MM.1S (cell line): ENCODE measurements at regions not wholly inside any gene's neighbourhood (a gene's known extent, or its start where the extent isn't known, plus 50 kb on each side); places are given as distances from the start of the nearest gene placed in this dataset.

ENCODE experiments used
- EZH2 ChIP-seq: fragments of 300-600 bp; sonication (generic); optimal IDR thresholded peaks from 2 replicates; pipeline ENCODE3; 2017; ENCODE audit warnings: low read depth, mild to moderate bottlenecking, antibody characterized with exemption, low read length, mixed read lengths
- TF ChIP-seq, protein P1 (sequence below): fragments of 300-600 bp; sonication (generic); IDR thresholded peaks from 2 replicates; pipeline ENCODE4 v1.5.1; 2016; ENCODE audit warnings: antibody characterized with exemption, low read length, mixed read lengths

DNA sequence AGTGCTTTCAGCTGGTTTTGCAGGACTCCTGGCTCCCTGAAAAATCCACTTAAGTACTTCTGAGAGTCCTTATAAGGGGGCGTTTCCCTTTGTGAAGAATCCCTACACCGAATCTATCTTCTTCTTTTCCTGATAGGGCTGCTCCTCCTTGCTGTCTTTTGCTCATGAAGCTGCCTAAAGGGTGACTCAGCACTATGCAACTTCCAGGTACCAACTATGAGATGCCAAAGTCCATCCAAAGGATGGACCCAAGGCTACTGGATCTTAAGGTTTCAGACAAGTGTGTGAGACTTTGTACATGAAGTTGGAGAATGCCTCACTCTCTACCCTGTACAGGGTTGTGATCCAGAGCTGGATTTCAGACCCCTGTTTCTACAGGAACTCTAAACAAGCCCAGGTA lies 485.0 kb upstream of the FAT1 start:
- no peak for TF ChIP-seq EZH2
- TF ChIP-seq, protein P1, sequence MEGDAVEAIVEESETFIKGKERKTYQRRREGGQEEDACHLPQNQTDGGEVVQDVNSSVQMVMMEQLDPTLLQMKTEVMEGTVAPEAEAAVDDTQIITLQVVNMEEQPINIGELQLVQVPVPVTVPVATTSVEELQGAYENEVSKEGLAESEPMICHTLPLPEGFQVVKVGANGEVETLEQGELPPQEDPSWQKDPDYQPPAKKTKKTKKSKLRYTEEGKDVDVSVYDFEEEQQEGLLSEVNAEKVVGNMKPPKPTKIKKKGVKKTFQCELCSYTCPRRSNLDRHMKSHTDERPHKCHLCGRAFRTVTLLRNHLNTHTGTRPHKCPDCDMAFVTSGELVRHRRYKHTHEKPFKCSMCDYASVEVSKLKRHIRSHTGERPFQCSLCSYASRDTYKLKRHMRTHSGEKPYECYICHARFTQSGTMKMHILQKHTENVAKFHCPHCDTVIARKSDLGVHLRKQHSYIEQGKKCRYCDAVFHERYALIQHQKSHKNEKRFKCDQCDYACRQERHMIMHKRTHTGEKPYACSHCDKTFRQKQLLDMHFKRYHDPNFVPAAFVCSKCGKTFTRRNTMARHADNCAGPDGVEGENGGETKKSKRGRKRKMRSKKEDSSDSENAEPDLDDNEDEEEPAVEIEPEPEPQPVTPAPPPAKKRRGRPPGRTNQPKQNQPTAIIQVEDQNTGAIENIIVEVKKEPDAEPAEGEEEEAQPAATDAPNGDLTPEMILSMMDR = no peak
